CD8-positive, alpha-beta memory T cell (primary cell): ENCODE measurements at regions not wholly inside any gene's neighbourhood (a gene's known extent, or its start where the extent isn't known, plus 50 kb on each side); places are given as distances from the start of the nearest gene placed in this dataset.

Source experiments
- CTCF ChIA-PET: fragments of 350-600 bp; sonication (Branson Sonifier 250); formaldehyde crosslinking; loops from one replicate; lab custom pipeline; 2021; ENCODE audit warnings: antibody characterized with exemption; lab: Charles Lee
- POLR2A ChIA-PET: fragments of 350-600 bp; sonication (Branson Sonifier 250); formaldehyde crosslinking; loops from one replicate; lab custom pipeline; 2021; ENCODE audit warnings: antibody characterized with exemption; lab: Charles Lee
- DNase-seq, 5 donors: peaks; one replicate each; pipeline versions ENCODE4 v3.0.0 to v3.0.0-alpha.2; 2020 to 2022; ENCODE audit warnings: mixed read lengths in 1 of 5
- H3K27ac ChIP-seq: one replicate; pipeline ENCODE4 v1.7.0; 2013; ENCODE audit warnings: low read depth, mild to moderate bottlenecking, low read length, moderate library complexity
- H3K27me3 ChIP-seq: 2 replicates; pipeline ENCODE4 v1.7.0; 2013; ENCODE audit warnings: low read length, mild to moderate bottlenecking; ENCODE audit not compliant: insufficient read depth, poor library complexity, severe bottlenecking
- H3K36me3 ChIP-seq: 2 replicates; pipeline ENCODE4 v1.7.0; 2013; ENCODE audit warnings: mild to moderate bottlenecking, low read length, moderate library complexity; ENCODE audit not compliant: insufficient read depth
- H3K4me1 ChIP-seq: 2 replicates; pipeline ENCODE4 v1.7.0; 2013; ENCODE audit warnings: mild to moderate bottlenecking, low read length, moderate library complexity; ENCODE audit not compliant: insufficient read depth
- H3K4me3 ChIP-seq: 2 replicates; pipeline ENCODE4 v1.7.0; 2013; ENCODE audit warnings: mild to moderate bottlenecking, low read length
- H3K9me3 ChIP-seq: 2 replicates; pipeline ENCODE4 v1.7.0; 2013; ENCODE audit warnings: mild to moderate bottlenecking, low read length
- H3K27ac Mint-ChIP-seq, 8 donors: one replicate each; pipeline ENCODE4 v1.8.0; 2020 to 2021; ENCODE audit warnings: mixed read lengths in 8 of 8, mild to moderate bottlenecking in 6 of 8, inconsistent platforms in 3 of 8, moderate library complexity in 3 of 8
- H3K27me3 Mint-ChIP-seq, 2 donors: one replicate each; pipeline ENCODE4 v1.8.0; 2020 to 2021; ENCODE audit warnings: mixed read lengths in 2 of 2, mild to moderate bottlenecking in 1 of 2, moderate library complexity in 1 of 2
- H3K36me3 Mint-ChIP-seq, 3 donors: one replicate each; pipeline ENCODE4 v1.8.0; 2020 to 2021; ENCODE audit warnings: mixed read lengths in 3 of 3, inconsistent platforms in 1 of 3, mild to moderate bottlenecking in 1 of 3
- H3K4me1 Mint-ChIP-seq, 3 donors: one replicate each; pipeline ENCODE4 v1.8.0; 2020 to 2021; ENCODE audit warnings: mixed read lengths in 3 of 3, inconsistent platforms in 1 of 3, mild to moderate bottlenecking in 1 of 3
- H3K4me3 Mint-ChIP-seq, 7 donors: one replicate each; pipeline ENCODE4 v1.8.0; 2020 to 2021; ENCODE audit warnings: mixed read lengths in 7 of 7, mild to moderate bottlenecking in 6 of 7, moderate library complexity in 4 of 7, inconsistent platforms in 2 of 7
- H3K9me3 Mint-ChIP-seq, 5 donors: one replicate each; pipeline ENCODE4 v1.8.0; 2020 to 2022; ENCODE audit warnings: mixed read lengths in 5 of 5, mild to moderate bottlenecking in 3 of 5, moderate library complexity in 2 of 5, inconsistent platforms in 1 of 5

- Mint-ChIP-seq H3K36me3 (no peaks in the 10 kb centered on the region), H3K27ac (no peak overlapping the region), H3K27me3 (no peaks in the 10 kb centered on the region), H3K9me3 (peaks cover 0 to 12% (median 6%) of the 10 kb centered on the region in 5 donors), H3K4me1 (no peaks in the 10 kb centered on the region), H3K4me3 (no peak overlapping the region)
- Histone ChIP-seq H3K4me3 (no peak overlapping the region), H3K36me3 (no peaks in the 10 kb centered on the region), H3K27me3 (no peaks in the 10 kb centered on the region), H3K27ac (no peak overlapping the region), H3K4me1 (no peaks in the 10 kb centered on the region), H3K9me3 (no peaks in the 10 kb centered on the region)
- CTCF ChIA-PET = no interaction called here
- POLR2A ChIA-PET = no interaction called here
- no peak for DNase-seq
Observed at GRCh38 chr6:66226109-66226508, 519.1 kb upstream of the EYS start.

GRCh38 chr6:66210964-66211363, 503.9 kb upstream of the EYS start:
- ChIA-PET POLR2A (no interaction called here), CTCF (no interaction called here)
- no peak overlapping the region for H3K27ac Mint-ChIP-seq
- no peak overlapping the region for H3K27ac ChIP-seq
- no peaks in the 10 kb centered on the region for H3K4me1 Mint-ChIP-seq
- no peak overlapping the region for H3K4me3 ChIP-seq
- no peaks in the 10 kb centered on the region for H3K4me1 ChIP-seq
- H3K36me3 Mint-ChIP-seq = no peaks in the 10 kb centered on the region
- H3K27me3 Mint-ChIP-seq = peaks cover 0 to 3% of the 10 kb centered on the region in 2 donors
- DNase-seq = no peak
- no peaks in the 10 kb centered on the region for H3K9me3 ChIP-seq
- H3K36me3 ChIP-seq = no peaks in the 10 kb centered on the region
- H3K27me3 ChIP-seq = no peaks in the 10 kb centered on the region
- no peak overlapping the region for H3K4me3 Mint-ChIP-seq
- H3K9me3 Mint-ChIP-seq = peaks cover 5 to 31% (median 15%) of the 10 kb centered on the region in 5 donors

GRCh38 chr6:66200390-66200789, 493.4 kb upstream of the EYS start:
- H3K9me3 Mint-ChIP-seq = peaks cover 0 to 15% (median 6%) of the 10 kb centered on the region in 5 donors
- Histone ChIP-seq H3K4me1 (no peaks in the 10 kb centered on the region), H3K9me3 (no peaks in the 10 kb centered on the region), H3K27me3 (no peaks in the 10 kb centered on the region), H3K36me3 (no peaks in the 10 kb centered on the region), H3K27ac (no peak overlapping the region), H3K4me3 (no peak overlapping the region)
- H3K36me3 Mint-ChIP-seq = no peaks in the 10 kb centered on the region
- H3K4me1 Mint-ChIP-seq = no peaks in the 10 kb centered on the region
- ChIA-PET POLR2A (no interaction called here), CTCF (no interaction called here)
- H3K4me3 Mint-ChIP-seq = no peak overlapping the region
- no peak overlapping the region for H3K27ac Mint-ChIP-seq
- DNase-seq = no peak
- H3K27me3 Mint-ChIP-seq = no peaks in the 10 kb centered on the region

- no peak for DNase-seq
- Histone ChIP-seq H3K9me3 (no peaks in the 10 kb centered on the region), H3K4me3 (no peak overlapping the region), H3K4me1 (no peaks in the 10 kb centered on the region), H3K36me3 (no peaks in the 10 kb centered on the region), H3K27ac (no peak overlapping the region), H3K27me3 (no peaks in the 10 kb centered on the region)
- ChIA-PET POLR2A (no interaction called here), CTCF (no interaction called here)
- no peaks in the 10 kb centered on the region for H3K36me3 Mint-ChIP-seq
- H3K27ac Mint-ChIP-seq = no peak overlapping the region
- peaks cover 0 to 9% (median 6%) of the 10 kb centered on the region in 5 donors for H3K9me3 Mint-ChIP-seq
- H3K4me3 Mint-ChIP-seq = no peak overlapping the region
- no peaks in the 10 kb centered on the region for H3K4me1 Mint-ChIP-seq
- H3K27me3 Mint-ChIP-seq = no peaks in the 10 kb centered on the region
Observed at GRCh38 chr6:66199171-66199570, 492.1 kb upstream of the EYS start.

GRCh38 chr6:66198062-66198624, 491.1 kb upstream of the EYS start:
- POLR2A ChIA-PET = no interaction called here
- Histone ChIP-seq H3K27me3 (no peaks in the 10 kb centered on the region), H3K9me3 (no peaks in the 10 kb centered on the region), H3K27ac (no peak overlapping the region), H3K4me3 (no peak overlapping the region), H3K4me1 (no peaks in the 10 kb centered on the region), H3K36me3 (no peaks in the 10 kb centered on the region)
- no peak overlapping the region for H3K27ac Mint-ChIP-seq
- CTCF ChIA-PET = no interaction called here
- H3K4me3 Mint-ChIP-seq = no peak overlapping the region
- DNase-seq = no peak
- peaks cover 0 to 10% (median 6%) of the 10 kb centered on the region in 5 donors for H3K9me3 Mint-ChIP-seq
- no peaks in the 10 kb centered on the region for H3K27me3 Mint-ChIP-seq
- no peaks in the 10 kb centered on the region for H3K4me1 Mint-ChIP-seq
- H3K36me3 Mint-ChIP-seq = no peaks in the 10 kb centered on the region

- no peaks in the 10 kb centered on the region for H3K4me1 ChIP-seq
- POLR2A ChIA-PET = no interaction called here
- H3K4me3 ChIP-seq = no peak overlapping the region
- H3K27ac ChIP-seq = no peak overlapping the region
- H3K27ac Mint-ChIP-seq = no peak overlapping the region
- no peaks in the 10 kb centered on the region for H3K27me3 Mint-ChIP-seq
- DNase-seq = no peak
- H3K27me3 ChIP-seq = no peaks in the 10 kb centered on the region
- peaks cover 0 to 26% (median 6%) of the 10 kb centered on the region in 5 donors for H3K9me3 Mint-ChIP-seq
- no peaks in the 10 kb centered on the region for H3K9me3 ChIP-seq
- H3K36me3 ChIP-seq = no peaks in the 10 kb centered on the region
- H3K4me1 Mint-ChIP-seq = no peaks in the 10 kb centered on the region
- no peaks in the 10 kb centered on the region for H3K36me3 Mint-ChIP-seq
- CTCF ChIA-PET = no interaction called here
- H3K4me3 Mint-ChIP-seq = no peak overlapping the region
Observed at GRCh38 chr6:66190858-66191257, 483.8 kb upstream of the EYS start.

- Mint-ChIP-seq H3K27ac (no peak overlapping the region), H3K36me3 (no peaks in the 10 kb centered on the region), H3K4me1 (no peaks in the 10 kb centered on the region), H3K9me3 (peaks cover 0 to 26% (median 9%) of the 10 kb centered on the region in 5 donors), H3K27me3 (no peaks in the 10 kb centered on the region), H3K4me3 (no peak overlapping the region)
- ChIA-PET POLR2A (no interaction called here), CTCF (no interaction called here)
- DNase-seq = no peak
- Histone ChIP-seq H3K9me3 (no peaks in the 10 kb centered on the region), H3K36me3 (no peaks in the 10 kb centered on the region), H3K27ac (no peak overlapping the region), H3K4me1 (no peaks in the 10 kb centered on the region), H3K4me3 (no peak overlapping the region), H3K27me3 (no peaks in the 10 kb centered on the region)
Observed at GRCh38 chr6:66189915-66190314, 482.9 kb upstream of the EYS start.

- H3K27ac ChIP-seq = no peak overlapping the region
- Mint-ChIP-seq H3K27me3 (no peaks in the 10 kb centered on the region), H3K27ac (no peak overlapping the region), H3K4me3 (no peak overlapping the region), H3K9me3 (peaks cover 0 to 27% (median 9%) of the 10 kb centered on the region in 5 donors), H3K36me3 (no peaks in the 10 kb centered on the region), H3K4me1 (no peaks in the 10 kb centered on the region)
- POLR2A ChIA-PET = no interaction called here
- DNase-seq = no peak
- no peaks in the 10 kb centered on the region for H3K4me1 ChIP-seq
- CTCF ChIA-PET = no interaction called here
- no peaks in the 10 kb centered on the region for H3K36me3 ChIP-seq
- H3K27me3 ChIP-seq = no peaks in the 10 kb centered on the region
- H3K4me3 ChIP-seq = no peak overlapping the region
- no peaks in the 10 kb centered on the region for H3K9me3 ChIP-seq
Observed at GRCh38 chr6:66186756-66187155, 479.7 kb upstream of the EYS start.

GRCh38 chr6:66184091-66184490, 477.1 kb upstream of the EYS start:
- Mint-ChIP-seq H3K4me3 (no peak overlapping the region), H3K9me3 (peaks cover 2 to 36% (median 8%) of the 10 kb centered on the region in 5 donors), H3K27ac (no peak overlapping the region), H3K27me3 (no peaks in the 10 kb centered on the region), H3K36me3 (no peaks in the 10 kb centered on the region), H3K4me1 (no peaks in the 10 kb centered on the region)
- Histone ChIP-seq H3K9me3 (no peaks in the 10 kb centered on the region), H3K4me3 (no peak overlapping the region), H3K27ac (no peak overlapping the region), H3K36me3 (no peaks in the 10 kb centered on the region), H3K27me3 (no peaks in the 10 kb centered on the region), H3K4me1 (no peaks in the 10 kb centered on the region)
- ChIA-PET CTCF (no interaction called here), POLR2A (no interaction called here)
- DNase-seq = no peak
